HCT116 (cell line): ENCODE measurements at regions not wholly inside any gene's neighbourhood (a gene's known extent, or its start where the extent isn't known, plus 50 kb on each side); places are given as distances from the start of the nearest gene placed in this dataset.

Source experiments
- ATAC-seq: fragments of 200-7000 bp; cut with Tn5 transposase; 2 replicates; pipeline ENCODE4 v1.9.1; 2020; ENCODE audit warnings: mild to moderate bottlenecking, moderate library complexity
- BruUV-seq: library from RNA; stranded (reverse); fragments of 400-500 nt; replicated peaks from 2 replicates; lab custom pipeline; 2021; lab: Mats Ljungman, UMichigan
- CTCF ChIA-PET: fragments of 300-600 bp; sonication (Branson Sonifier 250); formaldehyde crosslinking; loops from one replicate; lab custom pipeline; 2021; ENCODE audit warnings: antibody characterized with exemption; lab: Charles Lee
- POLR2A ChIA-PET: fragments of 300-600, 350-600 bp; sonication (Branson Sonifier 250); formaldehyde crosslinking; loops from one replicate; lab custom pipeline; 2021; ENCODE audit warnings: antibody characterized with exemption; lab: Charles Lee
- RAD21 ChIA-PET, 2 experiments: fragments of 300-600 bp; sonication (Branson Sonifier 250); formaldehyde crosslinking; loops; one replicate each; lab custom pipeline; 2023; ENCODE audit warnings: low total read pairs in 2 of 2; ENCODE audit not compliant: uncharacterized antibody in 2 of 2, unreplicated experiment in 2 of 2, low non-redundant PET in 1 of 2; lab: Charles Lee
- DNase-seq: peaks from one replicate; pipeline ENCODE4 v3.0.0-alpha.2; 2010; ENCODE audit warnings: low read depth, low spot score
- H2AFZ ChIP-seq: fragments of 200-600 bp; shearing (Covaris generic), sonication (generic); 2 replicates; pipeline ENCODE4 v1.6.1; 2017; ENCODE audit warnings: low read depth, mixed run types, mixed read lengths, antibody characterized with exemption, low read length; ENCODE audit not compliant: poor library complexity, severe bottlenecking
- H3K27ac ChIP-seq: 2 replicates; pipeline ENCODE4 v1.5.1; 2012; ENCODE audit warnings: low read depth, low read length
- H3K27me3 ChIP-seq: fragments of 200-600 bp; sonication (generic); 2 replicates; pipeline ENCODE4 v1.6.1; 2016; ENCODE audit warnings: mixed run types, low read length, mixed read lengths; ENCODE audit not compliant: insufficient read depth
- H3K36me3 ChIP-seq, 2 experiments: fragments of 200-500 bp in 1 of 2; fragments of 200-600 bp in 1 of 2; sonication (Bioruptor generic) in 1 of 2; sonication (generic) in 1 of 2; 2 replicates each; pipeline versions ENCODE4 v1.5.1 to v1.6.1; 2014 to 2016; ENCODE audit warnings: low read length in 2 of 2, inconsistent platforms in 1 of 2, mixed read lengths in 1 of 2, mixed run types in 1 of 2; ENCODE audit not compliant: insufficient read depth in 2 of 2, control insufficient read depth in 1 of 2
- H3K4me1 ChIP-seq, 2 experiments: fragments of 200-600 bp in 1 of 2; sonication (generic) in 1 of 2; 2 replicates each; pipeline versions ENCODE4 v1.5.1 to v1.6.1; 2012 to 2017; ENCODE audit warnings: low read length in 2 of 2, inconsistent platforms in 1 of 2, mild to moderate bottlenecking in 1 of 2, mixed read lengths in 1 of 2, mixed run types in 1 of 2, moderate library complexity in 1 of 2; ENCODE audit not compliant: insufficient read depth in 2 of 2, control insufficient read depth in 1 of 2
- H3K4me2 ChIP-seq: fragments of 200-600 bp; sonication (generic); 2 replicates; pipeline ENCODE4 v1.6.1; 2017; ENCODE audit warnings: mixed run types, low read length, mixed read lengths
- H3K4me3 ChIP-seq, 2 experiments: fragments of 200-600 bp in 1 of 2; sonication (generic) in 1 of 2; replicated peaks in 1 of 2; 2 replicates each; pipeline ENCODE4 v1.5.1; 2011 to 2016; ENCODE audit warnings: low read length in 2 of 2, control low read depth in 1 of 2, low read depth in 1 of 2, mild to moderate bottlenecking in 1 of 2, mixed read lengths in 1 of 2, mixed run types in 1 of 2
- H3K79me2 ChIP-seq: fragments of 200-600 bp; sonication (generic); 2 replicates; pipeline ENCODE4 v1.6.1; 2017; ENCODE audit warnings: mild to moderate bottlenecking, mixed run types, low read length, moderate library complexity, mixed read lengths; ENCODE audit not compliant: insufficient read depth
- H3K9ac ChIP-seq: fragments of 200-600 bp; sonication (generic); 2 replicates; pipeline ENCODE4 v1.6.1; 2016; ENCODE audit warnings: low read length, mixed read lengths
- H3K9me2 ChIP-seq: fragments of 200-600 bp; sonication (generic), shearing (Covaris generic); 2 replicates; pipeline ENCODE4 v1.6.1; 2017; ENCODE audit warnings: mixed run types, mild to moderate bottlenecking, moderate library complexity; ENCODE audit not compliant: insufficient read depth
- H3K9me3 ChIP-seq, 2 experiments: fragments of 200-500 bp in 1 of 2; fragments of 200-600 bp in 1 of 2; sonication (Bioruptor generic) in 1 of 2; sonication (generic) in 1 of 2; 2 replicates each; pipeline ENCODE4 v1.6.1; 2014 to 2017; ENCODE audit warnings: low read length in 2 of 2, mixed read lengths in 2 of 2, inconsistent platforms in 1 of 2, low read depth in 1 of 2, mild to moderate bottlenecking in 1 of 2, mixed run types in 1 of 2, moderate library complexity in 1 of 2; ENCODE audit not compliant: control insufficient read depth in 1 of 2, insufficient read depth in 1 of 2
- H4K20me1 ChIP-seq: fragments of 200-600 bp; sonication (generic), shearing (Covaris generic); 2 replicates; pipeline ENCODE4 v1.6.1; 2017; ENCODE audit warnings: mixed run types, mild to moderate bottlenecking, moderate library complexity; ENCODE audit not compliant: insufficient read depth
- CBX3 ChIP-seq: IDR thresholded peaks from 2 replicates; pipeline ENCODE4 v1.6.1; 2012; ENCODE audit warnings: low read depth
- CEBPB ChIP-seq: IDR thresholded peaks from 2 replicates; pipeline ENCODE4 v1.6.1; 2012; ENCODE audit warnings: low read depth
- CTCF ChIP-seq, 3 experiments: fragments of 200-600 bp in 1 of 3; sonication (generic) in 1 of 3; IDR thresholded peaks in 2 of 3; conservative IDR thresholded peaks in 1 of 3; 2 replicates each; pipeline ENCODE4 v1.5.1; 2012 to 2017; ENCODE audit warnings: low read depth in 2 of 3, low read length in 2 of 3, antibody characterized with exemption in 1 of 3, borderline replicate concordance in 1 of 3, control low read depth in 1 of 3, mild to moderate bottlenecking in 1 of 3, mixed read lengths in 1 of 3, mixed run types in 1 of 3, moderate library complexity in 1 of 3; ENCODE audit not compliant: insufficient read depth in 1 of 3
- ELF1 ChIP-seq: IDR thresholded peaks from 2 replicates; pipeline ENCODE4 v1.6.1; 2012; ENCODE audit warnings: low read depth, borderline replicate concordance
- EZH2 ChIP-seq: fragments of 200-600 bp; sonication (generic); IDR thresholded peaks from 2 replicates; pipeline ENCODE4 v1.6.1; 2017; ENCODE audit warnings: antibody characterized with exemption, mixed run types
- MAX ChIP-seq: IDR thresholded peaks from 2 replicates; pipeline ENCODE4 v1.6.1; 2012
- POLR2AphosphoS5 ChIP-seq: IDR thresholded peaks from 2 replicates; pipeline ENCODE4 v1.6.1; 2011; ENCODE audit warnings: mild to moderate bottlenecking, low read depth, low read length, moderate library complexity
- SRF ChIP-seq: IDR thresholded peaks from 2 replicates; pipeline ENCODE4 v1.6.1; 2012; ENCODE audit warnings: low read depth
- TCF7L2 ChIP-seq: IDR thresholded peaks from 2 replicates; pipeline ENCODE4 v1.7.0; 2011; ENCODE audit warnings: borderline replicate concordance, inconsistent platforms; ENCODE audit not compliant: insufficient read depth, insufficient read length; ENCODE audit errors: extremely low read depth
- YY1 ChIP-seq: IDR thresholded peaks from 2 replicates; pipeline ENCODE4 v1.6.1; 2011; ENCODE audit warnings: low read length, low read depth, moderate library complexity, mild to moderate bottlenecking; ENCODE audit not compliant: insufficient replicate concordance; ENCODE audit errors: extremely low read depth
- ZFX ChIP-seq: fragments of 450-650 bp; IDR thresholded peaks from 2 replicates; pipeline ENCODE4 v1.6.1; 2017
- ZNF274 ChIP-seq: fragments of 200-500 bp; sonication (Bioruptor generic); IDR thresholded peaks from 2 replicates; pipeline ENCODE4 v1.6.1; 2014; ENCODE audit warnings: mild to moderate bottlenecking, low read depth, low read length, inconsistent platforms
- intact Hi-C: fragments of 100-400 bp; cut with micrococcal nuclease; formaldehyde crosslinking; loops from 2 replicates; pipeline ENCODE4 v1.10.0; 2022
- TF ChIP-seq, protein P1 (sequence below): IDR thresholded peaks from 2 replicates; pipeline ENCODE4 v1.6.1; 2012
- TF ChIP-seq, protein P2 (sequence below): IDR thresholded peaks from 2 replicates; pipeline ENCODE4 v1.6.1; 2011; ENCODE audit warnings: mild to moderate bottlenecking, low read length, moderate library complexity; ENCODE audit not compliant: insufficient replicate concordance; ENCODE audit errors: extremely low read depth

DNA sequence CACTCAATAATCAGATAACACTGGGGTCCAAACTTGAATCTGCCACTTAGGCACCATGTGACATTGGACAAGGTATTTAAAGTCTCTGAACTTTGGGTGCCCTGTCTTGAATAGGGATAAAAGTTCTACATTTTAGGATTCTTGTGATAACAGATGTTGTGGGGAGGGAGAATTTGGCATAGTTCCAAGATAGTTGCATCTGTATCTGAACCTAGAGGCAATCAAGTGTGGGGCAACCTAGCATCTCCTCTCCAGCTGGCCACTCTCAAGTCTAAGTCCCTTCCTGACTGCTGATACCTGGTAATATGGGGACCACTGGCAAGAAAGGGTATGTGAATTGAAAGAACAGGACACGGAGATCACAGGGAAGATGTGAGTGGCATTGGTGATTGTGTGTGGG lies 256.1 kb downstream of the FOXO1 start:
- Histone ChIP-seq H3K9me3 (0 out of 4 replicates have a peak, but pooled peaks cover 0 to 6% of the 10 kb centered on the region in 2 experiments), H3K4me3 (no peak overlapping the region), H4K20me1 (no peaks in the 10 kb centered on the region), H3K9me2 (no peaks in the 10 kb centered on the region), H3K4me2 (no peak overlapping the region), H2AFZ (no peak overlapping the region), H3K9ac (no peak overlapping the region), H3K27ac (no peak overlapping the region), H3K27me3 (no peaks in the 10 kb centered on the region), H3K4me1 (peaks cover 26 to 39% of the 10 kb centered on the region in 2 experiments), H3K36me3 (no peaks in the 10 kb centered on the region), H3K79me2 (no peaks in the 10 kb centered on the region)
- DNase-seq (no peak), ATAC-seq (no peak)
- no peak for TF ChIP-seq CEBPB
- TF ChIP-seq MAX, result no peak
- ChIA-PET POLR2A (no interaction called here), RAD21 (no interaction called here), CTCF (no interaction called here)
- BruUV-seq, result no TSS peak
- intact Hi-C loops, result no loop called here

DNA sequence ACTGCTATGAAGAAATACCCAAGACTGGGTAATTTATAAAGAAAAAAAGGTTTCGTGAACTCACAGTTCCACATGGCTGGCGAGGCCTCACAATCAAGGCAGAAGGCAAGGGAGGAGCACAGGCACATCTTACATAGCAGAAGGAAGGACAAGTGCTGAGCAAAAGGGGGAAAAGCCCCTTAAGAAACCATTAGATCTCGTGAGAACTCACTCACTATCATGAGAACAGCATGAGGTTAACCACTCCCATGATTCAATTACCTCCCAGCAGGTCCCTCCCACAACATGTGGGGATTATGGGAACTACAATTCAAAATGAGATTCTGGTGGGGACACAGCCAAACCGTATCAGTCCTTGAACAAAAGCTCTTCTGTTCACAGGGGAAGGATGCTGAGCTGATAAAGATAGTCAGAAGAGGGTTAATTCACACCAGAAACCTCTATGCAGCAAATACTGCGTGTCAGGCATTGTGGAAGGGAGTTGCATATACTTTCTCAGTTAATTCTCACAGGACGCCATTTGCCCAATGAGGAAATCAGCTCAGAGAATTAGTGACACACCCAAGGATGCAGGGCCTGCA lies 246.2 kb downstream of the FOXO1 start:
- no peak overlapping the region for H3K4me2 ChIP-seq
- ATAC-seq (peak; percentile 46), DNase-seq (no peak)
- no peak overlapping the region for H3K4me3 ChIP-seq
- POLR2A ChIA-PET, result no interaction called here
- H3K79me2 ChIP-seq, result no peaks in the 10 kb centered on the region
- intact Hi-C loops, result no loop called here
- CTCF ChIA-PET, result no interaction called here
- no peaks in the 10 kb centered on the region for H3K9me3 ChIP-seq
- BruUV-seq, result no TSS peak
- H3K27me3 ChIP-seq, result no peaks in the 10 kb centered on the region
- H3K27ac ChIP-seq, result no peak overlapping the region
- RAD21 ChIA-PET, result interaction anchor here in 1 of 2 experiments (0.6 kb wide), 1 partner anchor 35 kb away, joined by 3 read pairs; no protein-coding TSS in a partner anchor
- no peaks in the 10 kb centered on the region for H3K4me1 ChIP-seq
- H4K20me1 ChIP-seq, result no peaks in the 10 kb centered on the region
- no peaks in the 10 kb centered on the region for H3K36me3 ChIP-seq
- H3K9me2 ChIP-seq, result no peaks in the 10 kb centered on the region
- no peak overlapping the region for H3K9ac ChIP-seq
- peak overlapping the region; percentile 15 for H2AFZ ChIP-seq
- TF ChIP-seq, protein P1, sequence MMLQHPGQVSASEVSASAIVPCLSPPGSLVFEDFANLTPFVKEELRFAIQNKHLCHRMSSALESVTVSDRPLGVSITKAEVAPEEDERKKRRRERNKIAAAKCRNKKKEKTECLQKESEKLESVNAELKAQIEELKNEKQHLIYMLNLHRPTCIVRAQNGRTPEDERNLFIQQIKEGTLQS, result no peak
- no peak for TF ChIP-seq POLR2AphosphoS5
- TF ChIP-seq ELF1, result no peak
- TF ChIP-seq CEBPB, result no peak
- no peak for TF ChIP-seq MAX
- no peak for TF ChIP-seq CTCF (IDR thresholded peaks at IDR 0.05 in 2 of 3, conservative IDR thresholded peaks at IDR 0.05 in 1 of 3; ENCODE audit: borderline replicate concordance in 1 of 3, insufficient read depth in 1 of 3, low read depth in 2 of 3, low read length in 2 of 3)
- no peak for TF ChIP-seq ZNF274
- no peak for TF ChIP-seq SRF
- no peak for TF ChIP-seq EZH2
- no peak for TF ChIP-seq TCF7L2
- no peak for TF ChIP-seq YY1
- TF ChIP-seq ZFX, result no peak
- no peak for TF ChIP-seq CBX3
- TF ChIP-seq, protein P2, sequence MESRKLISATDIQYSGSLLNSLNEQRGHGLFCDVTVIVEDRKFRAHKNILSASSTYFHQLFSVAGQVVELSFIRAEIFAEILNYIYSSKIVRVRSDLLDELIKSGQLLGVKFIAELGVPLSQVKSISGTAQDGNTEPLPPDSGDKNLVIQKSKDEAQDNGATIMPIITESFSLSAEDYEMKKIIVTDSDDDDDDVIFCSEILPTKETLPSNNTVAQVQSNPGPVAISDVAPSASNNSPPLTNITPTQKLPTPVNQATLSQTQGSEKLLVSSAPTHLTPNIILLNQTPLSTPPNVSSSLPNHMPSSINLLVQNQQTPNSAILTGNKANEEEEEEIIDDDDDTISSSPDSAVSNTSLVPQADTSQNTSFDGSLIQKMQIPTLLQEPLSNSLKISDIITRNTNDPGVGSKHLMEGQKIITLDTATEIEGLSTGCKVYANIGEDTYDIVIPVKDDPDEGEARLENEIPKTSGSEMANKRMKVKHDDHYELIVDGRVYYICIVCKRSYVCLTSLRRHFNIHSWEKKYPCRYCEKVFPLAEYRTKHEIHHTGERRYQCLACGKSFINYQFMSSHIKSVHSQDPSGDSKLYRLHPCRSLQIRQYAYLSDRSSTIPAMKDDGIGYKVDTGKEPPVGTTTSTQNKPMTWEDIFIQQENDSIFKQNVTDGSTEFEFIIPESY, result no peak
